GM12878 (cell line): ENCODE measurements at regions not wholly inside any gene's neighbourhood (a gene's known extent, or its start where the extent isn't known, plus 50 kb on each side); places are given as distances from the start of the nearest gene placed in this dataset.
"Not testable (repeated sequence)": the region's sequence is repeated elsewhere in the genome, so short reads cannot be mapped to it uniquely, and the experiment has no call there.

Source experiments
- ATAC-seq: fragments of 200-7000 bp; cut with Tn5 transposase; 3 replicates; pipeline ENCODE4 v1.9.1; 2020; ENCODE audit warnings: mild to moderate bottlenecking, moderate library complexity
- BruUV-seq: library from RNA; stranded (reverse); fragments of 400-500 nt; replicated peaks from 2 replicates; lab custom pipeline; 2021; lab: Mats Ljungman, UMichigan
- CTCF ChIA-PET: fragments of 300-600 bp; sonication (Branson Sonifier 250); formaldehyde crosslinking; extraction: SDS; loops from one replicate; lab custom pipeline; 2021; ENCODE audit warnings: inconsistent platforms; lab: Yijun Ruan, JAX
- POLR2A ChIA-PET: fragments of 350-600 bp; formaldehyde crosslinking; extraction: SDS; loops from one replicate; lab custom pipeline; 2021; ENCODE audit warnings: inconsistent platforms; lab: Charles Lee
- RAD21 ChIA-PET: fragments of 300-600 bp; sonication (Branson Sonifier 250); formaldehyde crosslinking; loops from one replicate; lab custom pipeline; 2023; ENCODE audit warnings: antibody characterized with exemption; ENCODE audit not compliant: unreplicated experiment; lab: Charles Lee
- SMC1A ChIA-PET: fragments of 300-600 bp; sonication (Branson Sonifier 250); formaldehyde crosslinking; loops from one replicate; lab custom pipeline; 2023; ENCODE audit not compliant: unreplicated experiment, uncharacterized antibody; lab: Charles Lee
- DNase-seq: peaks from one replicate; pipeline ENCODE4 v3.0.0-alpha.2; 2011; ENCODE audit warnings: low read depth, low spot score
- FAIRE-seq: peaks from 3 replicates; lab custom pipeline; 2011; peaks lifted over from hg19 to GRCh38; lab: Jason Lieb, UNC
- H2AFZ ChIP-seq: 2 replicates; pipeline ENCODE4 v1.6.0; 2011; ENCODE audit warnings: low read depth, low read length, control low read depth; ENCODE audit not compliant: control insufficient read depth
- H3K27ac ChIP-seq: 2 replicates; pipeline ENCODE4 v1.5.1; 2011; ENCODE audit warnings: control low read depth; ENCODE audit not compliant: control insufficient read depth, insufficient read depth
- H3K27me3 ChIP-seq, 2 experiments: replicated peaks in 1 of 2; 2 replicates each; pipeline versions ENCODE4 v1.6.0 to v1.6.1; 2011; ENCODE audit warnings: low read length in 1 of 2; ENCODE audit not compliant: control insufficient read depth in 2 of 2, insufficient read depth in 2 of 2
- H3K36me3 ChIP-seq, 2 experiments: 2 replicates each; pipeline ENCODE4 v1.5.1; 2011; ENCODE audit warnings: low read length in 1 of 2; ENCODE audit not compliant: control insufficient read depth in 2 of 2, insufficient read depth in 2 of 2
- H3K4me1 ChIP-seq: 2 replicates; pipeline ENCODE4 v1.6.1; 2011; ENCODE audit warnings: mild to moderate bottlenecking, low read length, moderate library complexity, mixed read lengths; ENCODE audit not compliant: control insufficient read depth, insufficient read depth
- H3K4me2 ChIP-seq: 2 replicates; pipeline ENCODE4 v1.6.0; 2011; ENCODE audit warnings: control low read depth; ENCODE audit not compliant: control insufficient read depth, insufficient read depth
- H3K4me3 ChIP-seq: fragments of 200-600 bp; sonication (generic); 2 replicates; pipeline ENCODE4 v1.5.1; 2016
- H3K79me2 ChIP-seq: 2 replicates; pipeline ENCODE4 v1.6.0; 2011; ENCODE audit warnings: low read length; ENCODE audit not compliant: control insufficient read depth, insufficient read depth
- H3K9ac ChIP-seq: 2 replicates; pipeline ENCODE4 v1.8.0; 2011; ENCODE audit warnings: low read length, control low read depth, mixed read lengths; ENCODE audit not compliant: control insufficient read depth, insufficient read depth
- H3K9me3 ChIP-seq: replicated peaks from 3 replicates; pipeline ENCODE4 v1.5.1; 2011; ENCODE audit warnings: mild to moderate bottlenecking, low read length; ENCODE audit not compliant: control insufficient read depth, insufficient read depth
- H4K20me1 ChIP-seq: 2 replicates; pipeline ENCODE4 v1.6.0; 2011; ENCODE audit not compliant: control insufficient read depth, insufficient read depth
- BCL11A ChIP-seq: IDR thresholded peaks from 2 replicates; pipeline ENCODE4 v1.6.1; 2011; ENCODE audit warnings: low read depth, low read length
- HCFC1 ChIP-seq: fragments of 150-350 bp; IDR thresholded peaks from 2 replicates; pipeline ENCODE4 v1.6.1; 2014; ENCODE audit warnings: low read length
- SMC3 ChIP-seq: IDR thresholded peaks from 2 replicates; pipeline ENCODE4 v1.6.1; 2011; ENCODE audit warnings: low read length, improper control_type of control experiment, borderline replicate concordance
- SREBF2 ChIP-seq: IDR thresholded peaks from 2 replicates; pipeline ENCODE4 v1.6.1; 2012; ENCODE audit warnings: mild to moderate bottlenecking, low read length
- ZBTB33 ChIP-seq: fragments of 450-650 bp; IDR thresholded peaks from 2 replicates; pipeline ENCODE4 v1.6.1; 2017; ENCODE audit warnings: mild to moderate bottlenecking
- WGBS: methylation state at CpG from one replicate; pipeline ENCODE4 v1.1.6; 2016; ENCODE audit warnings: low lambda C conversion rate; ENCODE audit not compliant: insufficient replicate concordance, insufficient coverage; ENCODE audit errors: missing lambda C conversion rate; 5-methylcytosine and 5-hydroxymethylcytosine counted together
- in situ Hi-C: fragments of 300-500 bp; cut with MboI; formaldehyde crosslinking; loops from 9 replicates; pipeline ENCODE4 v1.14.3; 2018; ENCODE audit warnings: mixed read lengths
- intact Hi-C: fragments of 100-400 bp; cut with micrococcal nuclease; formaldehyde crosslinking; loops from one replicate; pipeline ENCODE4 v1.14.2; 2022; ENCODE audit not compliant: unreplicated experiment

GRCh38 chr1:59215766-59216291 lies 81.1 kb upstream of the FGGY start:
- ChIA-PET CTCF (interaction anchor here (1.0 to 1.2 kb wide), 3 partner anchors 44 to 483 kb away, joined by 3 read pairs; no protein-coding TSS in a partner anchor), POLR2A (interaction anchor here (0.5 kb wide), 1 partner anchor 20 kb away, joined by 6 read pairs; no protein-coding TSS in a partner anchor)

GRCh38 chr1:59217439-59217838 lies 79.5 kb upstream of the FGGY start:
- SMC1A ChIA-PET, in situ Hi-C loops, H3K4me2 ChIP-seq, POLR2A ChIA-PET, ATAC-seq, RAD21 ChIA-PET, H4K20me1 ChIP-seq, H3K79me2 ChIP-seq, H3K4me1 ChIP-seq, CTCF ChIA-PET, intact Hi-C loops, H3K4me3 ChIP-seq, H2AFZ ChIP-seq, DNase-seq, H3K36me3 ChIP-seq, H3K27ac ChIP-seq, H3K9me3 ChIP-seq, FAIRE-seq, BruUV-seq, H3K9ac ChIP-seq, H3K27me3 ChIP-seq: not testable (repeated sequence)
- 0% methylated on average over 2 of the region's 2 CpGs for WGBS

More at GRCh38 chr1:59215766-59216291, 81.1 kb upstream of the FGGY start:
- Histone ChIP-seq H3K36me3 (no peaks in the 10 kb centered on the region), H3K27ac (no peak overlapping the region), H3K27me3 (no peaks in the 10 kb centered on the region), H3K4me1 (no peaks in the 10 kb centered on the region), H3K9me3 (no peaks in the 10 kb centered on the region), H3K4me3 (no peak overlapping the region), H3K4me2 (no peak overlapping the region), H2AFZ (no peak overlapping the region), H3K79me2 (no peaks in the 10 kb centered on the region), H3K9ac (no peak overlapping the region), H4K20me1 (no peaks in the 10 kb centered on the region)
- FAIRE-seq (no peak), ATAC-seq (no peak), DNase-seq (no peak)
- BruUV-seq, result no TSS peak
- in situ Hi-C loops (no loop called here), intact Hi-C loops (no loop called here)
- SMC1A ChIA-PET, result no interaction called here
- TF ChIP-seq HCFC1, result no peak
- no peak for TF ChIP-seq SMC3
- no peak for TF ChIP-seq SREBF2
- TF ChIP-seq ZBTB33, result no peak
- TF ChIP-seq BCL11A, result no peak
- 79% methylated on average over 6 of the region's 6 CpGs for WGBS
- RAD21 ChIA-PET, result interaction anchor here (1.2 kb wide), 1 partner anchor 9 kb away, joined by 3 read pairs; no protein-coding TSS in a partner anchor
